ENCODE measurements at regions not wholly inside any gene's neighbourhood (a gene's known extent, or its start where the extent isn't known, plus 50 kb on each side); places are given as distances from the start of the nearest gene placed in this dataset.

- no peak for DNase-seq
Observed at GRCh38 chr18:76567835-76568445, 72.9 kb upstream of the ZNF516 start.

GRCh38 chr18:76566987-76567386, 71.9 kb upstream of the ZNF516 start:
- no peak for DNase-seq

- DNase-seq = no peak
Observed at GRCh38 chr18:76565238-76566173, 70.5 kb upstream of the ZNF516 start.

- no peak for DNase-seq
Observed at GRCh38 chr18:76564655-76565237, 69.7 kb upstream of the ZNF516 start.

GRCh38 chr18:76564117-76564516, 69.1 kb upstream of the ZNF516 start:
- no peak for DNase-seq

GRCh38 chr18:76562286-76563122, 67.5 kb upstream of the ZNF516 start:
- DNase-seq = no peak

- DNase-seq = no peak
Observed at GRCh38 chr18:76558881-76559667, 64.0 kb upstream of the ZNF516 start.

- no peak for DNase-seq
Observed at GRCh38 chr18:76557026-76557575, 62.1 kb upstream of the ZNF516 start.

GRCh38 chr18:76554547-76555222, 59.6 kb upstream of the ZNF516 start:
- no peak for DNase-seq

- no peak for DNase-seq
Observed at GRCh38 chr18:76553715-76554546, 58.9 kb upstream of the ZNF516 start.

- DNase-seq = no peak
Observed at GRCh38 chr18:76548541-76548940, 53.5 kb upstream of the ZNF516 start.

- no peak for DNase-seq
Observed at GRCh38 chr18:76547296-76547695, 52.3 kb upstream of the ZNF516 start.

- no peak for DNase-seq
Observed at GRCh38 chr18:76546436-76546835, 51.4 kb upstream of the ZNF516 start.

- no peak for DNase-seq
Observed at GRCh38 chr18:76546088-76546435, 51.0 kb upstream of the ZNF516 start.

GRCh38 chr18:76545433-76546087, 50.5 kb upstream of the ZNF516 start:
- DNase-seq = no peak

- no peak for DNase-seq
Observed at GRCh38 chr18:76544511-76545345, 49.7 kb upstream of the ZNF516 start.
